K562 (cell line): ENCODE measurements at regions not wholly inside any gene's neighbourhood (a gene's known extent, or its start where the extent isn't known, plus 50 kb on each side); places are given as distances from the start of the nearest gene placed in this dataset.

Experiments
- CBX2 ChIP-seq: fragments of 200-600 bp; sonication (generic); IDR thresholded peaks from one replicate; pipeline ENCODE4 v1.6.1; 2012; ENCODE audit warnings: mild to moderate bottlenecking, low read length, inconsistent platforms; ENCODE audit not compliant: insufficient read depth, poor library complexity, severe bottlenecking
- EZH2 ChIP-seq: IDR thresholded peaks from 2 replicates; pipeline ENCODE4 v1.6.1; 2012; ENCODE audit warnings: low read depth, mild to moderate bottlenecking, inconsistent platforms, low read length, borderline replicate concordance
- ZNF124 ChIP-seq: sonication (generic); formaldehyde crosslinking; IDR thresholded peaks from 2 replicates; pipeline ENCODE4 v1.8.1; 2022; ENCODE audit warnings: missing genetic modification reagents

DNA sequence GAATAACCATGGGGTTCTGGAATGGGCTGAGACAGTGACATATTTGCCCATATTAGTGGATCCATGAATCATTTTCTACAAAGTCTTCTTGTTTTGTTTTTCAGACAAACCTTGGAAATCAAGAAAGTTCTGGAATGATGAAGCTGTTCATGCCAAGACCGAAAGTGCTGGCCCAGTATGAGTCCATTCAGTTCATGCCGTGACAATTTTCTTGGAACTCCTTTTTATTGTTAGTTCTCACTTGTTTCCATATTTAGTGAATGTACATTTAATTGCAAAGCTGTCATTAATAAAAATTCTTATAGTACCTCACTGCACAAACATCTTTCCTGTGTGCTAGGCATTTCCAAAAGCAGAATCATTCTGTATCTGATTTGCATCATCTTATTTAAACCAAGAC is 100.6 kb upstream of the KCNJ15 start:
- TF ChIP-seq ZNF124 = no peak
- no peak for TF ChIP-seq CBX2
- no peak for TF ChIP-seq EZH2
